Ovary (tissue), 3 donors: ENCODE measurements at regions not wholly inside any gene's neighbourhood (a gene's known extent, or its start where the extent isn't known, plus 50 kb on each side); places are given as distances from the start of the nearest gene placed in this dataset.

Experiments used
- CTCF ChIP-seq, 3 donors: fragments of 450-650 bp in 2 of 3; fragments of 200-600 bp in 1 of 3; IDR thresholded peaks; one replicate each; pipeline versions ENCODE4 v1.5.1 to v1.8.0; 2016 to 2022; ENCODE audit warnings: antibody characterized with exemption in 3 of 3, mild to moderate bottlenecking in 1 of 3
- EP300 ChIP-seq: sonication (generic); formaldehyde crosslinking; IDR thresholded peaks from one replicate; pipeline ENCODE4 v1.6.1; 2017; ENCODE audit warnings: antibody characterized with exemption
- POLR2A ChIP-seq: fragments of 450-650 bp; IDR thresholded peaks from one replicate; pipeline ENCODE4 v1.6.1; 2017; ENCODE audit warnings: antibody characterized with exemption, mild to moderate bottlenecking, moderate library complexity
- donor health status: DM: no; HTN: no; CAD: no.

- TF ChIP-seq CTCF (IDR thresholded peaks at IDR 0.05), result no peak
- TF ChIP-seq POLR2A, result no peak
- no peak for TF ChIP-seq EP300
Observed at GRCh38 chr22:25437414-25438160, 126.9 kb upstream of the GRK3 start.
